SK-N-MC (cell line): ENCODE measurements at regions not wholly inside any gene's neighbourhood (a gene's known extent, or its start where the extent isn't known, plus 50 kb on each side); places are given as distances from the start of the nearest gene placed in this dataset.

Experiments used
- FOXP2 ChIP-seq: optimal IDR thresholded peaks from 2 replicates; pipeline ENCODE3; 2011; ENCODE audit warnings: mild to moderate bottlenecking, moderate library complexity; ENCODE audit not compliant: insufficient read depth; ENCODE audit errors: extremely low read length, control extremely low read depth
- POLR2AphosphoS5 ChIP-seq: IDR thresholded peaks from 2 replicates; pipeline ENCODE4 v1.6.1; 2012; ENCODE audit warnings: mild to moderate bottlenecking, low read depth, low read length, borderline replicate concordance

DNA sequence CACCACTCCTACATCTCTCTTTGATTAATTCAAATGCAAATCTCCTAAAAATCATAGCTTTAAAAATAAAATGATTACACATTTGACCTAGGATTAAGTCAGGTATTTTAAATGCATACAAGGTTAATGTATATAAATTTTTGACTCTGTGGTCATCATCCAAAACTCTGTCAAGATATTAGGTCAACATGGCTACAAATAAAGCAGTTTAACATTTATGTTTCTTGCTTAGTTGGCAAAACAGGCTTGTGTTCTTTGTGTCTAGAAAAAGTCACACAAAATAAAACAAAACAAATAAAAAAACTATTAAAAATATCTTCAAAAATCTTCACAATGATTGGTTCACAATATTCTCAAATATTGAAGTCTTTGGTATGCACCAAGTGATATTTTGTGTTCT, 473.2 kb downstream of the LRFN5 start:
- TF ChIP-seq FOXP2 = no peak
- no peak for TF ChIP-seq POLR2AphosphoS5
